GM21737 (cell line): ENCODE measurements at regions not wholly inside any gene's neighbourhood (a gene's known extent, or its start where the extent isn't known, plus 50 kb on each side); places are given as distances from the start of the nearest gene placed in this dataset.

Experiments used
- ATAC-seq: cut with Tn5 transposase; IDR thresholded peaks from one replicate; pipeline ENCODE4 v1.9.1; 2021; ENCODE audit warnings: mild to moderate bottlenecking, moderate library complexity; ENCODE audit not compliant: unreplicated experiment

GRCh38 chr3:23644099-23644498 is 161.7 kb upstream of the UBE2E1 start:
- ATAC-seq: no peak

- ATAC-seq: no peak
These were observed 161.1 kb upstream of the UBE2E1 start for GRCh38 chr3:23644676-23645075.

- no peak for ATAC-seq
These were observed 160.1 kb upstream of the UBE2E1 start for GRCh38 chr3:23645533-23646183.

GRCh38 chr3:23646184-23646920 is 159.4 kb upstream of the UBE2E1 start:
- no peak for ATAC-seq

- no peak for ATAC-seq
These were observed 158.0 kb upstream of the UBE2E1 start for GRCh38 chr3:23647706-23648258.

GRCh38 chr3:23648326-23648995 is 157.3 kb upstream of the UBE2E1 start:
- no peak for ATAC-seq

- ATAC-seq: no peak
These were observed 156.8 kb upstream of the UBE2E1 start for GRCh38 chr3:23648996-23649395.

- no peak for ATAC-seq
These were observed 156.3 kb upstream of the UBE2E1 start for GRCh38 chr3:23649448-23649847.

- ATAC-seq: no peak
These were observed 155.2 kb upstream of the UBE2E1 start for GRCh38 chr3:23650371-23651140.

- peak; percentile 93 for ATAC-seq
These were observed 151.9 kb upstream of the UBE2E1 start for GRCh38 chr3:23653647-23654525.

- ATAC-seq: no peak
These were observed 151.2 kb upstream of the UBE2E1 start for GRCh38 chr3:23654571-23654970.

- ATAC-seq: no peak
These were observed 150.0 kb upstream of the UBE2E1 start for GRCh38 chr3:23655749-23656148.

GRCh38 chr3:23656199-23656598 is 149.6 kb upstream of the UBE2E1 start:
- no peak for ATAC-seq

- no peak for ATAC-seq
These were observed 148.9 kb upstream of the UBE2E1 start for GRCh38 chr3:23656821-23657220.

GRCh38 chr3:23657647-23658046 is 148.1 kb upstream of the UBE2E1 start:
- ATAC-seq: no peak

- ATAC-seq: peak; percentile 80
These were observed 146.5 kb upstream of the UBE2E1 start for GRCh38 chr3:23659274-23659673.

- ATAC-seq: no peak
These were observed 145.8 kb upstream of the UBE2E1 start for GRCh38 chr3:23659840-23660430.

GRCh38 chr3:23662079-23662617 is 143.6 kb upstream of the UBE2E1 start:
- ATAC-seq: no peak

- no peak for ATAC-seq
These were observed 142.5 kb upstream of the UBE2E1 start for GRCh38 chr3:23663246-23663645.
